HG03064 (cell line): ENCODE measurements at regions not wholly inside any gene's neighbourhood (a gene's known extent, or its start where the extent isn't known, plus 50 kb on each side); places are given as distances from the start of the nearest gene placed in this dataset.

ENCODE experiments used
- ATAC-seq: cut with Tn5 transposase; IDR thresholded peaks from one replicate; pipeline ENCODE4 v1.9.1; 2021; ENCODE audit warnings: low read depth; ENCODE audit not compliant: unreplicated experiment

DNA sequence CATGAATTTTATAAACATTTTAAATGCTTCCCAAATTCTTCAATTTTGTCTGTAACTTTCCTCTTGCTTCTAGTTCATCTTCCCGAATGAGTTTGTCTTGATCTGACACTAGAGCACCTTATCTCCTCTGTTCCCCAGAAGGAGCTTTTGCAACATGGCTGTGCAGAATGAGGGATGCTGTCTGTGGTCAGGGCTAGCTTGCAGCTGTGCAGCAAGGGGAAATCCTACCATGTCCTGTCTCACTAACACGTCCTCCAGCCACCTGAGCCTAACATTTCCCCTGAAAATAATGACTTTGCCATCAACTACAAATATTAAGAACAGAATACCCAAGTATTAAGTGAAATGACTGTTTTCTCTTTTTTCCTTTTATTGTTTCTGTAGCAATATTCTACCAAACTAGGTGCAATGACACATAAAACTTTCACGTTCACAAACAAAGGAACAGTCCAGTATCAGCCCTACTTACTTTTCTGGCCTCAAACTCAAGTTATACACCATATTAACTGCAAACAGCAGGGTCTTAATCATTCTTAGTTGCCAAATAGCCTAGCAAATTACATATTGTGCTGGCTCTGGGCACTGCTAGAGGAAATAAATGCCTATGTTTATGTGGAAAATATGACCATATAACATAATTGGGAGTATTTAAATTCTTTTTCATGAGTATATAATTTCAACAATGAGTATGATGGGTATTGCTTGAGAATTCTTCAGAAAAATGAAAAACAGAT is 423.3 kb downstream of the CMPK2 start:
- no peak for ATAC-seq

DNA sequence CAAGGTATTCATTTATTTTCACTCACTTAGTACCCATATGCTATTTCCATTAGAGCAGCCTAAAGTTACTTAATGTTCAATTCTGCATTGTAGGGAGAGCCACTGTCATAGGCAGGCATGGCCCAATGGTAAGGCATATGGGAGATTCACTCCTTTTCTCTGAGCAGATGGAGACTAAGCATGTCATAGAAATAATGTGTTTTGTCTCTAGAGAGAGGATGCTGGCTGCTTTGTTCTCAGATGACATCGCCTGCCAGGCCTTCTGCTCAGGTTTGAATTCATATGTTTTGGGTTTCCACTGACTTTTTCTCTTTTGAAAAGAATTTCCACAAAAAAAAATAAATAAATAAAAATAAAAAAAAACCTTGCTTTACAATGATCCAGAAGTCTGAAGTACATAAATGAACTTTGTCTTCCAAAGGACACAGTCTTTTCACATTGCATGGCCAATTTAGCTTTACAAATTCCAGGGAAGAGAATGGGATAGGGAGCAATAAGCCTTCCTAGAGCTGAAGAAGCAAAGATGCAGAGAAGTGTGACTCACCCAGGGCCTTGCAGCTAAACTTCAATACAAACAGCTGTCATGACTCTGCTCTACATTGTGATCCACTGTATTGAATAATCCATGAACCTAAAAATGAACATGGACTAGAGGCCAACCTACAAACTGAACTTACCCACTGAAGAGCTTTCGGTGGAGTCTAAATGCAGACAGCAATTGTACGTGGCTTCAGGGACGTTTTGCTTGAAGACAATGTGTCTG is 422.5 kb downstream of the CMPK2 start:
- ATAC-seq = no peak

DNA sequence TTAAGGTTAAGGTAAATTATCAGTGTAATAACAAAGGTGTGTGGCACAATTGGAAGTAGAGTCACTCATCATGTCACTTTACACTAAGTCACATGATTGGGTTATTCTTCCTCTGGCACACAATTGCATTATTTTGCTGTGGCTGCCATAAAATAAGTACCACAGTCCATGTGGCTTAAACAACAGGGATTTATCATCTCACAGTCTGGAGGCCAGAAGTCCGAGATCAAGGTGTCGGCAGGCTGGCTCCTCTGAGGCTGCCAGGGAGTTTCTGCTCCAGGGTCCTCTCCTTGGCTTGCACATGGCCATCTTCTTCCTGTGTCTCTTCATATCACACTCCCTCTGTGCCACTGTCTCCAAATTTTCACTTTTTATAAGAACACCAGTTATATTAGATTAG is 421.2 kb downstream of the CMPK2 start:
- no peak for ATAC-seq

DNA sequence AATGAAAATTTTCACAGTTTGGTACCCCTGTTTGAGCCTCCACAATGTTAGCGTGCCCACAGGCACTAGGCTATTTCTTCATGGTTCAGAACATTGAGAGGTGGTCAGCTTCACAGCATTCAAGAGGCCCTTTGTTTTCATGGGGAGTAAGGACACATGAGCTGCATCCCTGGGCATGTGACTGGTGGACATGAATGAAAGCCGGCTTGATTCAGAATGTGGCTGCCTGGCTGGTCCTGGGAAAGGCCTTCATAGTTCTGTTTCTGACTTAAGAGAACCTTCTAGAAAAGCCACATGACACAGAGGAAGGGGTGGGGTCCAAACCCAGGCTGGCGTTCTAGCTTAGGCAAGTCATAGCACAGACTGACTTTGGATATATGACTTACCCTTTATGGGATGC is 420.6 kb downstream of the CMPK2 start:
- ATAC-seq = no peak

DNA sequence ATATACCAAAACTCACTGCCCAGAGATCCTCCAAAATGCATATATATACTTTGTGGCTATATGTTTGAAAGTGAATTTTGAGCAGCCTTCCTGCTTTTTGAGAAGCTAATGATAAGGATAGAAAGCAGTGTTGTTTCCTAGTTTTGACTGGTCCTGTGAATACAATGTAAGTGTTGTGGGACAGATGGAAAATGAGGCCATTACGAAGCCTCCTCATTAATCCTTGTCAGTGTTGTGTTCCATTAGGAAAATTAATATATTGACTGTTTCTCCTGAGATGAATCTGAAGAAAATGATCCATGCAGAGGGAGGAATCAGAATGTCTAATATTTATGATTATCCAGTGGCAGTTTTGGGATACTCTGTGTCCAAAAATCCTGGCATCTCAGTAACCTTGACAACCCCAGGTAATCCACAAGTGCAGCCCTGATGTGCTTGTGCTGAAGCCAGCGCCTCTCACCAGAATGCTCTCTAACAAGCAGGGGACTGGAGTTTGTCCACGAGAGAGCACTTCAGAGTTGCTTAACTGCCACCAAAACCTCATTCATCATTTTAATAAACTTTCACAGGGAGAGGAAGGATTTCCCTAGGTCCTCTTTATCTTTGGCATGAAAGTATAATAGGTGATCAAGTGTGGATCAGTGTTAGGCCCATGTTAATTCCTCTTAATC is 418.6 kb downstream of the CMPK2 start:
- ATAC-seq = no peak

DNA sequence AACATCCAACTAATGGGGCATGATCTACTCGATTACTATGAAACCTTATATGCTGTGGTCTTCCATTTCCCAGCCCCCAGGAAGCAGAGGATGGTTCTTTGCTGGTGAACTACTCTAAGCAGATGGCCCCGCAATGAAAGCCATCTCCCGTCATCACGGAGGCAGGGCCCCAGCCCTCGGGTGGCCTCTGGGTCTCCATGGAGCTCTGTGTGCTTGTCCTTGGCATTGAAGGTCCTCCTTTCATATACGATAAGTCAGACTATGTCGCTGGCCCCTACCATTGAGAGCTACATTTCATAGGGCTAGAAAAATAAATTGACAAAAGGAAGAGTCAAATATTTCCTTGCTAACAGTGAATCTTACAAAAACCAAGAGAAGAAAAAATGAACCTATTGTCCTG is 416.8 kb downstream of the CMPK2 start:
- ATAC-seq = no peak

DNA sequence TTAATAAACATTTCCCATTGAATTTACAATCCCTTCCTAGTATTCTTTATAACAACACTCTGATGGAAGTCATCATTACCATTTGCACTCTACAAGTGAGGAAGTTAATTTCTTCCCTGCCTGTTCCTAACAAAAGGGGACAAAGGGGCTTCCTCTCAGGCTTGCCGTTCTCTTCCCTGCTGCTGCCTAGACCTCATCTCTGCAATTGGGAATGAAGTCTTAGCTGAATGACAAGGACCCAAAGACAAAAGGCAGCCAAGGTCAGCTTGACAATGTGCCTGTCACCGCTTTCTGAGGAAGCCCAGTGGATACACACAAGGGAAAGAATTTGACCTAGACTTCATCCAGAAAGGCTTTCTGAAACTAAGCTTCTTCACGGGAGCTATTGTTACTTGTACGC is 416.4 kb downstream of the CMPK2 start:
- no peak for ATAC-seq

DNA sequence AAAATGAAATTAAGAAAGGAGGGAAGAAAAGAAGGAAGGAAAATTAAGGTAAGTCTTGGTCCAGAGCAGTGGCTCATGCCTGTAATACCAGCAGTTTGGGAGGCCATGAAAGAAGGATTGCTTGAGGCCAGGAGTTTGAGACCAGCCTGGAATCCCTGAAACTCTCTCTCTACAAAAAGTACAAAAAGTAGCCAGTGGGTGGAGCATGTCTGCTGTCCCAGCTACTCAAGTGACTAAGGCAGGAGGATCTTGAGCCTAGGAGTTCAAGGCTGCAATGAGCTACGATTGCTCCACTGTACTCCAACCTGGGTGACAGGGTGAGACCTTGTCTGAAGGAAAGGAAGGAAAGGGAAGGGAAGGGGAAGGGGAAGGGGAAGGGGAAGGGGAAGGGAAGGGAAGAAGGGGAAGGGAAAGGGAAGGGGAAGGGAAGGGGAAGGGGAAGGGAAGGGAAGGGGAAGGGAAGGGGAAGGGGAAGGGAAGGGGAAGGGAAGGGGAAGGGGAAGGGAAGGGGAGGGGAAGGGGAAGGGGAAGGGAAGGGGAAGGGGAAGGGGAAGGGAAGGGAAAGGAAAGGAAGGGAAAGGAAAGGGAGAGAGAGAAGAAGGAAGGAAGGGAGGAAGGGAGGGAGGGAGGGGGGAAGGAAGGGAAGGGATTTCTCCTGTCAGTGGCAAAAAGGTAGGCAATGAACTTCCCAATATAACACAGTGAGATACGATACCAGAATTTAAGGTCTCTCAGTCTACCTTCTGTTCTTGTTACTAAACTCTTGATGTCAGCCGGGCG is 412.8 kb downstream of the CMPK2 start:
- no peak for ATAC-seq

DNA sequence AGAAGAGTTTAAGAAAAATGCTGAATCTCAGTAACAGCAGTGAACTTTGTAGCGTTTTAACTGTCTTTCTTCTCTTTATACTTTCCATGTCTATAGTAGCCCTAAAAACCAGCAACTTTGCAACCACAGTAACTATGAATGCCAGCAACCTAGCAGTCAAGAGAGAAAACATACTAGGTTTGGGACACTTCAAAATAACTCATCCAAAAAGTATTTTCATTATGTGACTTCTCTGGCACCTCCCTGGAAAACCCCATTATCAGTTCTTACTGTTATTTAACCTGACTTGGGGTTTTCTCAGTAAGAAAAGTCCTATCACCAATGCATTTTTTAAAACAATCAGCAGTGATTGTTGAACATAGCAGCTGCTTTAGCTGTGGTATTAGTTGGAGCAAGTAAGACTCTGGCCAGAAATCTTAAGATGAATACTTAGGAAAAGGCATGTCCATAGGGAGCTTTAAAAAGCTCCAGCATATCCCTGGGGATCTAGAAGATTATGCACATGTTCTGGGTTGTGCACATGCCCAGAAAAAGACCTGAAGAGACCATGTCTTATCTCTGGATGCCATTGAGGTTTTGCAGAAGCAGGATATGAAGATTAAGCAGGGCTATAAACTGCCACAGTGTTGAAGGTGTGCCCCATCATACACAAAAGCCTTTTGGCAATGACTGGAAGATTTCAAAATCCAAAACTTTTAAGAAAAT is 411.3 kb downstream of the CMPK2 start:
- ATAC-seq = no peak

DNA sequence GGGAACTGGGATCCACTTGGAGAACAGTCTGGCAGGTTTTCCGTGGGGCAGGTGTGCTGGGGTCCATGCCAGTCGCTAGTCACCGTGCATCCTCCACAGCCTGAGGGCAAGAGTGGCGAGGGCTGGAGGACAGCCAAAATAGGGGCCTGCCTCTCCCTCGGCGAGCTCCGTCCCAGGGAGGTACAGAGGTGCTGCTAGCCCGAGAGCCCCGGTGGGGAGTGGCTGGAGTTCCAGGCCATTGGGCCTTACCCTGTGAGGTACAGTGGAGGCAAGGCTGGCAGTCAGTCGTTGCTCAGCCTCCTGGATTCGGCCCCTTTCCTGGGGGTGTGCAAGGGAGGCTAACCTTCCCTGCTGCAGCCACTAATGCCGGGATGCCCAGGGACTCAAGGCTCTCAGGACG is 406.6 kb downstream of the CMPK2 start:
- ATAC-seq = no peak

DNA sequence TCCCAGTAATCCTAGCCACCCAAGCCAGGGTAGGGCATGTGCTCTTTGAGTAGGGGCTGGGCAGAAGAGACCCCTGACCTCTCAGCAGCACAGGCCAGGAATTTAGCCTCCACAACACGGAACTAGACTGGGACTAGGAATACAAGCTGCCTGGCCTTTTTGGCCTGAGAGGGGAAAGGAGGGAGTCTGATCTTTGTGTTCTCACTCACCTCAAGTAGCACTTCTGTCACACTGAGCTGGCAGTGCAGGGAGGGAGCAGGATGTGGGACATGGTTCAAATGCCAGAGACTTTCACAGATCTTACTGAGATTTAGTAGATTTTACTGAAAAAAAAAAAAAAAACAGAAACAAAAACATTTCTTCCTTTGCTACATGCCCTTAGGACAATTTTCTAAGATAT is 395.2 kb downstream of the CMPK2 start:
- ATAC-seq = no peak

DNA sequence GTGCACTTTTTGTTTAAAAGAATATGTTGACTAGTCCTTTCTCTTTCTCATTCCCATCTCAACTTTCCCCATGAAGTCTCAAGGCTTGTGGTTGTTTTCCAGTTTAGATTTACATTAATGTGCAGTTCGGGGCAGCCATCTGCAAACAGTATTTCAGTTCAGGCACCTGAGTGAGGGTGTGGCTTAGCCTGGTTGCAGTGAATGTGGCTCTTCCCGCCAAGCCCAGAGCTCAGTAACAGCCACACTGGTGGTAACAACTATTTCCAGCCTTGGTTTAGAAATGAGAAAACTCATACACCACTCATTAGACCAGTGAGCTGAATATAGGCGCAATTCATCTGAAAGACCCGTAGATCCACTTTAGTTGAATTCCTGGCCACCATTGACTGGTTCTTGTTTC is 394.3 kb downstream of the CMPK2 start:
- ATAC-seq = no peak

DNA sequence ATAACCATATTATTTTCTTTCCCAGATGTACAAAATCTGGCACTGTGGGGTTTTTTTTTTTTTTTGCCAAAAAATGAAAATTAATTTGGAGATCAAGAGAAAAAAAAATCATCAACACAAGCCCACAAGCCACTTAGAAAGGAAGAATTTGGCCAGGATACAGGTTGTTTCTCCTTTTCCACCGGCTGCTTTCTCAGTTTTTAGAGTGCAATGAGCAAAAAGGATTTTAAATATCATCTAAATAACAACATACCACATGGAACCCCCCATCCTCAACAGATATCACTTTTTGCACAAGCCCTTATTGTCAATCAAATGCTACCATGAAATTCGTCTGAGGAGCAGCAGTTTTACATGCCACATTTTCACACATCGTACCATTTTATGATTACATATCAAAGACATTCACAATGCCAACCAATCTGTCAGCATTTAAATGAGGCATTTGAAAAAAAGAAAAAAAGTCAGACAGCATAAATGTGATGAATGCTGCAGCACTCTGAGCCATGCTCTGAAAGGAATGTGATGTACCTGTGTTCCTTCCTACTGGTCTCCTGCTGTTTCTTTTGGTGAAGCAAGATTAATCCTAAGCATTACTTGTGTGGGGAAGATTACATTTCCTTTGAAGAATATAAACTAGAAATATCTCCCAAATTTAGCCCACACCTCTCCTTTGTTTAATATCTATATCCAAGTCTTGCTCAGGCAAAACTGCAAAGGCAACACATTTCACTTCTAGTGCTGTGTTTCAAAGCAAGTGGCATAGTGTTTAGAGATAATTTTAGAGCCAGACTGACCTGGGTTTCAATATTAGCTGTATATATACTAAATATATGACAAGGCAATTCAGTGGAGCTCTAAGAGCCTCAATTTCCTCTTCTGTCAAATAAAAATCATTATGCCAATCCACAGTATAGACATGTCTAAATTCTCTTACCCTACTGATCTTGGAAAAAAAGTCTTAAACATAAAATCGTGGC is 391.3 kb downstream of the CMPK2 start:
- no peak for ATAC-seq

DNA sequence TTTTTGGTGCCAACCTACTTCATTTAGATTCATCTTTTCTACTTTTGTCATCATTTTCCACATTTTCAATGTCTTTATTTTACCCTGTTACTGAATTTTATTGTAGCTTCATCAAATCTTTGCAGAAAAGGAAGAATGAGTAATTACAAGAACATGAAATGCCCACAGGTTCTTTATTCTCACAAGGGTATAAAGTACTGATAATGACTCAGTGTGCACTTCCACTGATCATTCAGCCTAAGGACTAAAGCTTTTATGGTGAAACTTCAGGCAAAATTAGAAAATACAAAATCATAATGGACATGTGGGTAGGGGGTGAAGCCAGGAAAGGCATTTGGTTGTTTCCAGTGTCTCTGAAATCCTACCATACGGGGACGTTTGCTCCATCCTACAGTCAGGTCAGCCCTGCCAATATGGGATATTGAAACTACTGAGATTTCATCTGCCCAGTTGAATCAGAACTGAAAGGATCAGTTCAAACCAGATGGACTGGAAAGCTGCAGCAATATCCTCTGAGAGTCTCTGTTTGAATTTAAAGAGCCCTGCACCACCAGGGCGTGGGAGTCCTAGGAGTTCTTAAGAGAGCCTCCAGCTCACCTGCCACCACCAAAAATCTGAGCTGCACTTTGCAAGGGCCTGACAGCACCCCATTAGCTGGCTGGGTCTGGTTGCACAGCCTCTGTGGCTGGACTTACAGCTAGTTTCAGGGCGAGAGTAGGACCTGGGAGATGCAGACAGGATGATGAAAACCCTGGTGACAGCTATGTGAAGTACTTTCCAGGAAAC is 390.4 kb downstream of the CMPK2 start:
- ATAC-seq = no peak

DNA sequence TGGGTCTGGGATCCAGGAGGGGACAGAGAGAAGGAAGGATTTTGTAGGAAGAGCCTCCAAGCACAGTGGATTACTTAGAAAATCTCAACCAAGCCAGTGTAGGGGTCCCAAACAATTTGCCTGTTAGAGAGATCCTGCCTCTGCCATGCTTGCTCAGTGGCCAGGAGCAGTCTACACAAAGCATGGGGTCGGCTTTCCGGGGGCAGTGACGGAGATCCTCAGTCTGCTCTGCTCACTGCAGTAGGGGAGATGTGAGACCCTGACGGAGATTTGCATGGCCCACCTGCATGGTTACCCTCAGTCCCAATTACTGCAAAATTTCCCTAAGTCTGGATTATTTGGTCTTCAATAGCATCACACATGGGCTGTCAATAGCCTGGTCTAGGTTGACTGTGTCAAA is 385.2 kb downstream of the CMPK2 start:
- no peak for ATAC-seq

DNA sequence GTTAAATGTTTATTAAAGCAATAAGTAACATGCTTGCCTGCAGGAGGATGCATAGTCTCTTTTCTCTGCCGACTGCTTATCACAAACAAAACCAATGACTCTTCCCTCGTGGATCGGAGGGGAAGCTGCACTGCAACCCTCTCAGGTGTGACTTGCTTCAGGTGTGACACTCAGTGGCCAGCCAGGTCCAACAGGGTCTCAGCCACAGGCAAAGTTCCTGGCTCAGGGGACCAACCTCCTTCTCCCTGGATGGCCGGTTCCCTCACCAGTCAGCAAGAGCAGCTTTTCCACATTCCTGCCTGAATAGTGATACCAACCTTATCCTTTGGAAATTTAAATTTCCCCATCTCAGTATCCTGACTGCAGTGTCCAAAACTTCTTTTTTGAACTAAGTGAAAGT is 383.5 kb downstream of the CMPK2 start:
- no peak for ATAC-seq

DNA sequence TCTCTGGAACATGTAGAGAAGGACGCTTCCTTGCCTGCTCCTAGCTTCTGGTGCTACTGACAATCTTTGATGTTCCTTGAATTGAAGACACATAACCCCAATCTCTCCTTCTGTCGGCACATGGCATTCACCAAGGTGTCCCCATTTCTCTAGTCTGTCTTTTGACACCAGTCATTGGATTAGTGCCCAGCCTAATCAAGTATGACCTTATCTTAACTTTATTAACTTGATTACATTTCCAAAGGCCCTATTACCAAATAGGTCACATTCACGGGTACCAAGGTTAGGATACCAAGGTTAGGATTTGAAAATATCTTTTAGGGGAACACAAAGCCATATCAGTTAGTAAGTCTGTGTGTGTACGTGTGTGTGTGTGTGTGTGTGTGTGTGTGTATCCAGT is 377.9 kb downstream of the CMPK2 start:
- no peak for ATAC-seq

DNA sequence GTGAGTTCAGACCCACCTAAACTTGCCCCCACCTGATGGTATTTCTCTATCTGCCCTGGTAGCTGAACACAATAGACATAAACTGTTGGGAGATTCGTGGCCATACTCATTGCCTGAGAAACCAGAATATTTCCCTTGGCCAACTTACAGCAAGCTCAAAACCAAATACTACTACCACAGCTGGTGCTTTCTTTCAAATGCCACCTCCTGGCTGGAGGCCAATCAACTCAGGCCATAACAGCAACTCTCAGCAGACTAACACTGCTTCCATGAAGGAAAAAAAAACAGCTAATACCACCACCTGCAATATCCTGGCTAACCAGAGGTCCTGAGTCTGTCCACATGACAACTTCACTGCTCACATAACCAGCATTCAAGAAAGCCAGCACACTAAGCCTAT is 373.1 kb downstream of the CMPK2 start:
- no peak for ATAC-seq
